AG10803 (cell line): ENCODE measurements at regions not wholly inside any gene's neighbourhood (a gene's known extent, or its start where the extent isn't known, plus 50 kb on each side); places are given as distances from the start of the nearest gene placed in this dataset.

Experiments
- DNase-seq: peaks from one replicate; pipeline ENCODE4 v3.0.0; 2010; ENCODE audit warnings: low read depth
- H3K4me3 ChIP-seq: 2 replicates; pipeline ENCODE4 v1.5.1; 2011; ENCODE audit warnings: mild to moderate bottlenecking, low read length, control low read depth
- TF ChIP-seq, protein P1 (sequence below): conservative IDR thresholded peaks from 2 replicates; pipeline ENCODE4 v1.5.1; 2011; ENCODE audit warnings: mild to moderate bottlenecking, low read length, control low read depth, inconsistent platforms

DNA sequence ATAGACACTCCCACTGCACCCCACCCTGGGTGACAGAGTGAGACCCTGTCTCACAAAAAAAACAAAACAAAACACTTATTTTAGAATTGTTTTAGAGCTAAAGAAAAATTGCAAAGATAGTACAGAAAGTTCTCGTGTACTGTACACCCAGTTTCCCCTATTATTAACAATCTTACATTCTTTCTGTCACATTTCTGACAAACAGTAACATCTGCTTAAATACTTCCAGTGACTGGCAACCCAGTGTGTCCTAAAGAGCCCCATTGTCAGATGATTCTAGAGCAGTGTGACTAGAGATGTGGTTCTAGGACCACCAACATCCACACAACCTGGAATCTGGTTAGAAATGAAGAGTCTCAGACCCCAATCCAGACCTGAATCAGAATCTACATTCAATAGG, 90.5 kb downstream of the LEPR start:
- no peak for DNase-seq
- TF ChIP-seq, protein P1, sequence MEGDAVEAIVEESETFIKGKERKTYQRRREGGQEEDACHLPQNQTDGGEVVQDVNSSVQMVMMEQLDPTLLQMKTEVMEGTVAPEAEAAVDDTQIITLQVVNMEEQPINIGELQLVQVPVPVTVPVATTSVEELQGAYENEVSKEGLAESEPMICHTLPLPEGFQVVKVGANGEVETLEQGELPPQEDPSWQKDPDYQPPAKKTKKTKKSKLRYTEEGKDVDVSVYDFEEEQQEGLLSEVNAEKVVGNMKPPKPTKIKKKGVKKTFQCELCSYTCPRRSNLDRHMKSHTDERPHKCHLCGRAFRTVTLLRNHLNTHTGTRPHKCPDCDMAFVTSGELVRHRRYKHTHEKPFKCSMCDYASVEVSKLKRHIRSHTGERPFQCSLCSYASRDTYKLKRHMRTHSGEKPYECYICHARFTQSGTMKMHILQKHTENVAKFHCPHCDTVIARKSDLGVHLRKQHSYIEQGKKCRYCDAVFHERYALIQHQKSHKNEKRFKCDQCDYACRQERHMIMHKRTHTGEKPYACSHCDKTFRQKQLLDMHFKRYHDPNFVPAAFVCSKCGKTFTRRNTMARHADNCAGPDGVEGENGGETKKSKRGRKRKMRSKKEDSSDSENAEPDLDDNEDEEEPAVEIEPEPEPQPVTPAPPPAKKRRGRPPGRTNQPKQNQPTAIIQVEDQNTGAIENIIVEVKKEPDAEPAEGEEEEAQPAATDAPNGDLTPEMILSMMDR, result no peak
- no peak overlapping the region for H3K4me3 ChIP-seq

DNA sequence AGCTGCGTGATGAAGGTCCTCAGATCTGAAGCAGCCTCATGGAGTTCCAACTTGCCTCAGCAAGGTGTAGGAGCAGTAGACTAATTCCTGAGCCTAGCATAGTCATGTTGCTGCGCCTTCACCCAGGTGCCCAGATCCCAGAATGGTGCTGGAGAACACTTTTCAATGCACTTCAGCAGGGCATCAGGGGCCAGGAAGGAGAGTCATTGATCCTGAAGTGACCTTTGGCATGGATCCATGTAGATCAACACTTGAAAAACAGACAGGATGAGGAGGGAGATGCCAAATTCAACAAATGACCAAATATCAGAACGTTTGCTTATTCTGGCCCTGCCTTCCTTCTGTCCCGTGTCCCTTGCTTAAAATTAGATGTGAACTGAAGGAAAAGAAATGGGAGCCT, 91.9 kb downstream of the LEPR start:
- H3K4me3 ChIP-seq, result no peak overlapping the region
- DNase-seq, result no peak
- TF ChIP-seq, protein P1, result no peak

DNA sequence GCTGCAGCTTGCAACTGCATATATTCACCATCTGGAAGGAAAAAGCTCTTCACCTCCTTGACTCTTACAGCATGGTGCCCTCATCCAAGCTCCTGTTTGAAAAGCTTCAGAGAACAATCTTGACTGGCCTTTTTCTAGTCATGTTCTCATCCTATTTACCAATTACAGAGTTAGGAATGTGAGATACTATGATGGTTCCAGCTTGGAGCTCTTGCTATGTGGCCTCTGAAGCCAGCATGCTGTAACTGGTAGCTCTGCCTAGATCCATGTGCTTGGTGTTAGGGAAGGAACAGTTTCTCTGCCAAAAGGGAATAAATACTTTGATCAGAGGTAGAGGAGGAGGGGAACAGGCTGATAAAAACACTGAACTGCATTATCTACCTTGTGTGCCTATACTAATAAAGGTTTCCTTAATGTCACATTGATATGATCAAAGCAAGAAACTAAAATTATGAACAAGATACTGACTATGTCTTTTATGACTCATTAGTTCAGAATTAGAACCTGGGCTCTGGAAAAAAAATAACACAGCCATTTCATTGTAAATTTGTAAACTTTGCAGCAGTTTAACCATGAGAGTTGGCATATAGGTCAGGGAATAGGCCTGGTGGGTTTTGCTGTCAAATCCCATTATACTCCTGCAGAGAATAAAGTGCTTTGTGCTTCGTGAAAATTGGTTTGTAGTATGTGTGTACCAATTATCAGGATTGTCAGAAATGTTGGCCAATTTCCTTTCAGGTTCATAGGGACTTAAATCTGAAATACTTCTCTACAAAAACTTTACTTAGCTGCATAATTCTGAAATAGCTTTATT, 92.7 kb downstream of the LEPR start:
- TF ChIP-seq, protein P1, result no peak
- DNase-seq, result peak; percentile 54
- H3K4me3 ChIP-seq, result no peak overlapping the region

DNA sequence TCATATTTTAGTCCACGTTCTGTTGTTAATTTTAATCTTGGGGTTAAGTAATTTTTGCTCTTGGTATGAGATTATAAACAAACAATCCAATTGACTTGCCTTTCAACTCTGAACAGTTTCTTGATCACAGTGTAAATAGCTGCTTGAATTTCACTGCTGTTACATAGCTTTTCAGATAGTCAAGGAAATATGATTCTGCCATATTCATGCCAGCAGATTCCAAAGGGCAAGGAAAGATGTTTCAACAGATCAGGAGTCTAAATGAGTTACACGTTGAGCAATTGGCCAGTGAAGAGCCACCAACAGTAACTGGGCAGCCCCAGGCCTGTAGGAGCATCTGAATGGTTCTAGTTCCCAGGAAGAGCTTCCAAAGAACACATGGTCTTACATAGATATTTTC, 93.6 kb downstream of the LEPR start:
- no peak overlapping the region for H3K4me3 ChIP-seq
- DNase-seq, result peak; percentile 90
- TF ChIP-seq, protein P1, result no peak

DNA sequence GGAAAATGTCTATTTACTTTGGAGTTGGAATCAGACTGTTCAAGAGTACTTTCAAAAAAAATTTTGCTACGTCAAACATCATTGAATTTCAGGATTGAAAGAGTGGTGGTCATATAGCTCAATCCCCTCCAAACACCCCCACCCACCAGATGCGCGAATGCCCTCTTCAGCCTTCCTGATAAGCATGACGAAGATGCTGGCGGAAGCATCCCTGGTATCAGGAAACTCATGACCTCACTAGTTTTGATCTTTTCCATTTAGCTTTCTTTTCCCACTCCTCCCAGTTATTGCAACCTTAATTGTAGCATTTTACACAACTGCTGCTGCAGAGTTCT, 104.4 kb downstream of the LEPR start:
- TF ChIP-seq, protein P1, result no peak
- no peak for DNase-seq
- H3K4me3 ChIP-seq, result peak overlapping the region; percentile 59

DNA sequence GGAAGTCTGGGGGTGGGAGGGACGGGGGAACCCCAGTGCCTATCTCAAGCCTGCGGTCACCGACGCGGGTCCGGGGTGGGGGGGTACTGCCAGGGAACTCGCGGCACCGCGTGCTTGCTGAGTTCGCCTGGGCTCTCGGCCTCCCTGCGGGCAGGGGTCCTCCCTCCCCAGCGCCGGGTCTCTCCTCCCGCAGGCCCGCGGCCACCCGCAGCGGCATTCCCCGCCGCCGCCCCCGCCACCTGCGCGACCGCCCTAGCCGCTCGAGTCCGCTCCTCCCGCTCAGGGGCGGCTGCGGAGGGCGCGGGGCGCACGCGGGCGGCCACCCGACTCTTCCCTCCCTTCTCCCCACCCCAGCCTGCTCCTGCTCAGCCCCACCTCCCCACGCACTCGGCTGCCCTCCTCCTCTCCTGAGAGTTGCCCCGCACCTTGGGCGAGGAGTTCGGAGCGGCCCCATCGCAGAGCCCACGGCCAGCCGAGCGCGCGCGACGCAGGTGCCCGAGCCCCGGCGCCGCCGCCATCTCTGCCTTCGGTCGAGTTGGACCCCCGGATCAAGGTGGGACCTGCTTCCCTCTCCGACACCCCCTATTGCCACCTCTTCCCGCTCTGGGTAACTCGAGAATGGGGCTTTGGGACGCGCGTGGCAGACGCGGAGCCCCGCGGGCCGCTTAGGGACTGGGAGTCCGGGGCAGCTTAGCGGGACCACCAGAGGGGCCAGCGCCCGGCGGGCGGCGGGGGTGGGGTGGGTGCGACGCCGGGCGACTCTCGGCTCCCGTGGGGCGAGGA, 105.0 kb downstream of the LEPR start:
- peak overlapping the region; percentile 59 for H3K4me3 ChIP-seq
- TF ChIP-seq, protein P1, result no peak
- no peak for DNase-seq

DNA sequence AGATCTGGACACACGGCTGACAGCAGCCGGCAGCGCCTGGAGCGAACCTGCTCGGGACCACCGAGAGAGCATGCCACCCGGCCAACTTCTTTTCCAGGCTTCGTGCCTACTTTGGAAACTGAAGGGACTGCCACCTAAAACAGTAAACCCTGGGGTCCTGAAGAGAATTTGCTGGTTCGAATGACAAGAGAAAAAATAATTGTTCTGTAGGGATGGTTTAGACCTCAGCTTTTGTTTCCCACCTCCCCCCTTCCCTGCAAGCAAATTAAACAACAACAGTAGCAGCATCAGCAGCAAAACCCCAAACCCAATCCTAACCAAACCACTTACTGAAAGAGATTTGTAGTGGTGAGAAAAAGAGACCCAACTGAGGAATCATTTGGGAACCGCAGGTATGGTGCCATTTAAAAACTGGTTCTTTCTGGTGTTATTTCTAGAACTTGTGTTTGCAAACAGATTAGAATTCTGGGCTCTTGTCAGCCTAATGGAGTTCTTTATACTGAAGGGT, 105.6 kb downstream of the LEPR start:
- H3K4me3 ChIP-seq, result peak overlapping the region; percentile 59
- TF ChIP-seq, protein P1, result no peak
- no peak for DNase-seq
